GM08714 (cell line): ENCODE measurements at regions not wholly inside any gene's neighbourhood (a gene's known extent, or its start where the extent isn't known, plus 50 kb on each side); places are given as distances from the start of the nearest gene placed in this dataset.

Experiments
- H3K4me3 ChIP-seq: fragments of 200-500 bp; sonication (Bioruptor generic); 2 replicates; pipeline ENCODE4 v1.5.1; 2014; ENCODE audit warnings: mild to moderate bottlenecking, low read length, inconsistent platforms
- ZNF274 ChIP-seq: IDR thresholded peaks from 2 replicates; pipeline ENCODE4 v1.6.1; 2012; ENCODE audit warnings: mild to moderate bottlenecking, low read depth, low read length

GRCh38 chr10:130960531-130960930 lies 351.0 kb downstream of the TCERG1L start:
- H3K4me3 ChIP-seq, result no peak overlapping the region
- TF ChIP-seq ZNF274, result no peak

- TF ChIP-seq ZNF274, result no peak
- no peak overlapping the region for H3K4me3 ChIP-seq
Measured at GRCh38 chr10:130961506-130962239, 349.8 kb downstream of the TCERG1L start.

- no peak overlapping the region for H3K4me3 ChIP-seq
- TF ChIP-seq ZNF274, result no peak
Measured at GRCh38 chr10:130962240-130963051, 349.1 kb downstream of the TCERG1L start.

DNA sequence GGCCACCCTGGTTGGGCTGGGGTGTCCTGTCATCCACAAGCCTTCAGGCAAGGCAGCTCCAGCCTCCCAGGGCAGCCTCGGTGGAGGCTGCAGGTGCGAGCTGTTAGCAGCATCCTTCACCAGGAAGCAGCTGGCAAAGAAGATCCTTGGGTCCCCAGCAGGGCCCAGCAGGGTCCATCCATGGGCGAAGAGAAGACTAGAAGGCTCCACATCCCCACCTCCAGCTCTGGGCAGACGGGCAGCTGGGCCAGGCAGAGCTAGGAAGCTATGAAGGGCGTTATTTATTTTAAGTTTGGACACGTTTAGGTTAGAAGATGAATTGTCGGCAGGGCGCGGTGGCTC lies 348.5 kb downstream of the TCERG1L start:
- H3K4me3 ChIP-seq, result no peak overlapping the region
- TF ChIP-seq ZNF274, result no peak

DNA sequence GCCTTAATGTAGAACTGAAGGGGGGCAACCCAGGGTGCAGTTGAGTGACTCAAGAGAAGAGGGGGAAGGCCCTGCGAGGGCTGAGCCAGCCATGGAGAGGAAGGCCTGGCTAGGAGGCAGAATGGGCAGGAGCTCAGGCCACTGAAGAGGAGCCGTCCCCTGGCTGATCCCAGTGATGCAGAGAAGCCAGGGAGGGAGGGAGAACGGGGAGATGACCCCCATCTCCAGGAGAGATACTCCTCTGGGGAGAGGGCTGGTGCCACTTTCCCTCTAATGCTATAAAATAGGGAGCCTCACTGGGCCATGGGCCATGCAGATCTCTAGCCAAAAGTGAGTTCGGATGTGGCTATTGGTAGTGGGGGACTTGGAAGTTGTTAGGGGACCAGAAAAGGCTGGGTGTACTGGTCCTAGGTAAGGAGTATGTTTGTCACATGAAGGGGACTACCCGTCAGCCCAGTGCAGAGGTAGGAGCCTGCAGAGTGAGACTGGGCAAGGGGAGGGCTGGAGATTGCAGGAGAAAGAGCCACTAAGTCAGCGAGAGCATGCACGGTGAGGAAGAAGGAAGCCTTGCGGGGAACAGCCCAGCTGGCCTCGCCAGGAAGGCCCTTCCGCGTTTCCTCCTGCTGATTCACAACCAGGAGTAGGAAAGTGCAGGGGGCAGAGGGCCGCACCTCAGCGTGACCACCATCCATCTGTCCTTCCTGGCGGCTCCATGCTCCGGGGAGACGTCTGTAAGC lies 347.6 kb downstream of the TCERG1L start:
- TF ChIP-seq ZNF274, result no peak
- H3K4me3 ChIP-seq, result no peak overlapping the region

- no peak overlapping the region for H3K4me3 ChIP-seq
- no peak for TF ChIP-seq ZNF274
Measured at GRCh38 chr10:130964771-130965170, 346.8 kb downstream of the TCERG1L start.

- no peak overlapping the region for H3K4me3 ChIP-seq
- TF ChIP-seq ZNF274, result no peak
Measured at GRCh38 chr10:130967161-130967560, 344.4 kb downstream of the TCERG1L start.

DNA sequence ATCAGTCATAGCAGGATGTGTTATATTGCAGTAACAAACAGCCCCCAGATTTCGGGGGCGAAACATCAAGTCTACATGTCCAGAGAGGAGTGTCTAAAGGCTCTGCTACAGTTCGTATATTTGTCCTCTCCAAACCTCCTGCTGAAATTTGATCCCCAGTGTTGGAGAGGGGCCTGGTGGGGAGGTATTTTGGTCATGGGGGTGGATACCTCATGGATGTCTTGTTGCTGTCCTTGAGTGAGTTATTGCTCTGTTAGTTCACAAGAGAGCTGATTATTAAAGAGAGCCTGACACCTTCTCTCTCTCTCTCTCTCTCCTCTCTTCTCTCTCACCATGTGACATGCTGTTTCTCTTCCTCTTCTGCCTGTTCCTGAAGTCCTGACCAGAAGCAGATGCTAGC lies 343.7 kb downstream of the TCERG1L start:
- no peak for TF ChIP-seq ZNF274
- H3K4me3 ChIP-seq, result no peak overlapping the region

- no peak overlapping the region for H3K4me3 ChIP-seq
- TF ChIP-seq ZNF274, result no peak
Measured at GRCh38 chr10:130968511-130968910, 343.0 kb downstream of the TCERG1L start.

GRCh38 chr10:130968964-130969363 lies 342.6 kb downstream of the TCERG1L start:
- no peak overlapping the region for H3K4me3 ChIP-seq
- TF ChIP-seq ZNF274, result no peak

GRCh38 chr10:130969700-130970099 lies 341.8 kb downstream of the TCERG1L start:
- no peak overlapping the region for H3K4me3 ChIP-seq
- TF ChIP-seq ZNF274, result no peak

- TF ChIP-seq ZNF274, result no peak
- H3K4me3 ChIP-seq, result no peak overlapping the region
Measured at GRCh38 chr10:130970341-130971122, 341.0 kb downstream of the TCERG1L start.

- no peak overlapping the region for H3K4me3 ChIP-seq
- TF ChIP-seq ZNF274, result no peak
Measured at GRCh38 chr10:130971123-130971435, 340.4 kb downstream of the TCERG1L start.
